ENCODE measurements at regions not wholly inside any gene's neighbourhood (a gene's known extent, or its start where the extent isn't known, plus 50 kb on each side); places are given as distances from the start of the nearest gene placed in this dataset.
A peak's percentile ranks its signal among the peaks of the same experiment; 100 is the strongest.

DNA sequence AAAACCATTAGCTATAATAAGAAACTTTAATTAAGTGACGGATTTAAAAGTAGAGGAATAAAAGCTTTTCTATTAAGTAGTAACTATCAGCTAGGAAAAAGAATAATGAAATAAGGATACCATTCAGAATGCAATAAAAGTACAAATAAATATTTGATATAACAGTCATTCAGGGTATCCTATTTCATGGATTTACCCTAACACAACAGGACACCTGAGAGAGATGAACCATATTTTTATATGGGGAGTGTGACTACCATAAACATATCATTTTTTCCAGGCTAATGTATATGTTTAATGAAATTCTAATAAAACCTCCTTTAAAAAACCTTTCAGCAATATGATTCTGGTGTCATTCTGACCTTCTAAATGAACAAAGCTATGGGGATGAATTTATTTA, 393.8 kb downstream of the SNAPC1 start:
- Histone ChIP-seq H3K79me2 (ENCODE audit: insufficient read depth, low read depth) (no peaks in the 10 kb centered on the region), H3K4me2 (no peak overlapping the region), H3K4me1 (ENCODE audit: low read depth, poor library complexity, severe bottlenecking) (no peaks in the 10 kb centered on the region), H3K36me3 (ENCODE audit: insufficient read depth) (no peaks in the 10 kb centered on the region), H3K27ac (no peak overlapping the region), H3K27me3 (ENCODE audit: insufficient read depth, low read depth) (no peaks in the 10 kb centered on the region), H3K4me3 (IDR thresholded peaks at IDR 0.05; ENCODE audit: insufficient read depth, low read depth, low read length) (no peak overlapping the region), H2AFZ (ENCODE audit: low read depth) (no peak overlapping the region), H3K9ac (no peak overlapping the region), H4K20me1 (ENCODE audit: insufficient read depth) (no peaks in the 10 kb centered on the region)
- TF ChIP-seq, protein P1, sequence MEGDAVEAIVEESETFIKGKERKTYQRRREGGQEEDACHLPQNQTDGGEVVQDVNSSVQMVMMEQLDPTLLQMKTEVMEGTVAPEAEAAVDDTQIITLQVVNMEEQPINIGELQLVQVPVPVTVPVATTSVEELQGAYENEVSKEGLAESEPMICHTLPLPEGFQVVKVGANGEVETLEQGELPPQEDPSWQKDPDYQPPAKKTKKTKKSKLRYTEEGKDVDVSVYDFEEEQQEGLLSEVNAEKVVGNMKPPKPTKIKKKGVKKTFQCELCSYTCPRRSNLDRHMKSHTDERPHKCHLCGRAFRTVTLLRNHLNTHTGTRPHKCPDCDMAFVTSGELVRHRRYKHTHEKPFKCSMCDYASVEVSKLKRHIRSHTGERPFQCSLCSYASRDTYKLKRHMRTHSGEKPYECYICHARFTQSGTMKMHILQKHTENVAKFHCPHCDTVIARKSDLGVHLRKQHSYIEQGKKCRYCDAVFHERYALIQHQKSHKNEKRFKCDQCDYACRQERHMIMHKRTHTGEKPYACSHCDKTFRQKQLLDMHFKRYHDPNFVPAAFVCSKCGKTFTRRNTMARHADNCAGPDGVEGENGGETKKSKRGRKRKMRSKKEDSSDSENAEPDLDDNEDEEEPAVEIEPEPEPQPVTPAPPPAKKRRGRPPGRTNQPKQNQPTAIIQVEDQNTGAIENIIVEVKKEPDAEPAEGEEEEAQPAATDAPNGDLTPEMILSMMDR (conservative IDR thresholded peaks at IDR 0.05; ENCODE audit: low read depth, low read length) = no peak

DNA sequence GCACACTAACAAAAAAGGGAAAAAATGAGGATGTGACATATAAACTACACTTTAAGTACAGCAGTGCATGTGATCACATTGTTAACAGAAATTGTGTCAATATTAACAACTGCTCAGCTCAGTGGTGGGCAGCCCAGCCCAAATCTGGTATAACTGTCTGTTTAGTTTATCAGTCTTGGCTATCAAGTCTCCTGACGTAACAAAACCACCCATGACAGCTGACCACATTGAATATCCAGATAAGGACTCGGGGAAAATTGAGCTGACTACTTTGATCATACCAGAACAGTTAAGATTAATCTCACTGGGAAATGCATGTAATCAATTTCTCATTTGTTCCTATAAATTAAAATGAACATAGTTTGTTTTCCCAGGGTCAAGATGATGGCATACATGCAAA, 396.6 kb downstream of the SNAPC1 start:
- H3K79me2 ChIP-seq (ENCODE audit: insufficient read depth, low read depth) = no peaks in the 10 kb centered on the region
- no peak overlapping the region for H3K4me2 ChIP-seq
- no peak overlapping the region for H3K4me3 ChIP-seq (IDR thresholded peaks at IDR 0.05; ENCODE audit: insufficient read depth, low read depth, low read length)
- H2AFZ ChIP-seq (ENCODE audit: low read depth) = no peak overlapping the region
- TF ChIP-seq, protein P1 (conservative IDR thresholded peaks at IDR 0.05; ENCODE audit: low read depth, low read length) = no peak
- H3K9ac ChIP-seq = no peak overlapping the region
- no peaks in the 10 kb centered on the region for H3K4me1 ChIP-seq (ENCODE audit: low read depth, poor library complexity, severe bottlenecking)
- no peaks in the 10 kb centered on the region for H3K27me3 ChIP-seq (ENCODE audit: insufficient read depth, low read depth)
- H3K27ac ChIP-seq = no peak overlapping the region
- no peaks in the 10 kb centered on the region for H3K36me3 ChIP-seq (ENCODE audit: insufficient read depth)
- no peaks in the 10 kb centered on the region for H4K20me1 ChIP-seq (ENCODE audit: insufficient read depth)

DNA sequence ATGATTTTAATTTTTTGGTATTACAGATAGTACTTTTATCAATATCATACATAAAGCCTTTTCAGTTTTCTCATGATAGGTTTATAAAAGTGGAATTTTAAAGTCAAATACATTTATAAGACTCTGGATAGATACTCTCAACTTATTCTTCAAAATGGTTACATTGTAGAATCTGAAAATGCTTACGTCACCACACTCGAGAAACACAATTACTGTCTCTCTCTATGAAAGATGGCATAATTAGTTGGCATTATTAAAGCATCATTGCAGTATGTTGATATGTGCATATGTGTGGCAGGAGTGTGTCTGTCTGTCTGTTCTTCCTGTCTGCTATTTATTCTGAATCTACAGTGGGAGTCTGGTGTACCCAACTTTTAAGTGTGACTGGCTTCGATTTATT, 397.1 kb downstream of the SNAPC1 start:
- H3K9ac ChIP-seq = no peak overlapping the region
- H2AFZ ChIP-seq (ENCODE audit: low read depth) = no peak overlapping the region
- H3K27ac ChIP-seq = no peak overlapping the region
- no peaks in the 10 kb centered on the region for H4K20me1 ChIP-seq (ENCODE audit: insufficient read depth)
- H3K4me3 ChIP-seq (IDR thresholded peaks at IDR 0.05; ENCODE audit: insufficient read depth, low read depth, low read length) = no peak overlapping the region
- no peaks in the 10 kb centered on the region for H3K36me3 ChIP-seq (ENCODE audit: insufficient read depth)
- no peaks in the 10 kb centered on the region for H3K4me1 ChIP-seq (ENCODE audit: low read depth, poor library complexity, severe bottlenecking)
- no peaks in the 10 kb centered on the region for H3K79me2 ChIP-seq (ENCODE audit: insufficient read depth, low read depth)
- H3K4me2 ChIP-seq = no peak overlapping the region
- TF ChIP-seq, protein P1 (conservative IDR thresholded peaks at IDR 0.05; ENCODE audit: low read depth, low read length) = no peak
- no peaks in the 10 kb centered on the region for H3K27me3 ChIP-seq (ENCODE audit: insufficient read depth, low read depth)

DNA sequence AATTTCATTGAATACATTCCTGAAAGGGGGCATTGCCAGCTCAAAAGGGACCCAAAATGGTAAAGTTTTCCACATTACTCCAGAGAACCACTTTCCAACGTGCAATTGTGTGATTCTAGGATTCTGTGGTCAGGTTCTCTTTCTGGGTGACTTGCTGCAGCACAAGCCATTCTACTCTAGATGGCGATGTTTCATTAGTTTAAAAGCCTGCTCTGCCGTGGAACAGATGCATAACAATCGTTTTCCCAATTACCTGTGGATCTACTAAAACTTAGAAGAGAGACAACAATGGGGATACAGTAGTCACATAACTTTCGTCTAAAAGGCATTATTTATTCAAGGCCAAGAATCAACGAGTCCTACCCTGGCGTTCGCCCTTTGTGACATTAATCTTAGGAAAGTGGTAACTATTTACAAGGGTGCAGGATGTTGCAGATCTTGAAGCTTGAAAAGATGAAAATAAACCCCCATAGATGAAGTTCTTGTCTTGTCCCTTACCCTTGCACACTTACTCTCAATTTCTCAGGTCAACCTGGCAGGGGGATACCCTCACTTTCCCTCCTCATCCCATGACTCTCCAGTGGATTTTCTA, 400.9 kb downstream of the SNAPC1 start:
- H3K4me3 ChIP-seq (IDR thresholded peaks at IDR 0.05; ENCODE audit: insufficient read depth, low read depth, low read length) = no peak overlapping the region
- H3K27ac ChIP-seq = no peak overlapping the region
- H4K20me1 ChIP-seq (ENCODE audit: insufficient read depth) = no peaks in the 10 kb centered on the region
- H3K79me2 ChIP-seq (ENCODE audit: insufficient read depth, low read depth) = no peaks in the 10 kb centered on the region
- H2AFZ ChIP-seq (ENCODE audit: low read depth) = no peak overlapping the region
- no peaks in the 10 kb centered on the region for H3K4me1 ChIP-seq (ENCODE audit: low read depth, poor library complexity, severe bottlenecking)
- TF ChIP-seq, protein P1 (conservative IDR thresholded peaks at IDR 0.05; ENCODE audit: low read depth, low read length) = peak; percentile 67
- H3K9ac ChIP-seq = no peak overlapping the region
- H3K36me3 ChIP-seq (ENCODE audit: insufficient read depth) = no peaks in the 10 kb centered on the region
- H3K27me3 ChIP-seq (ENCODE audit: insufficient read depth, low read depth) = no peaks in the 10 kb centered on the region
- no peak overlapping the region for H3K4me2 ChIP-seq

All from KMS-11 (cell line).